HG03064 (cell line): ENCODE measurements at regions not wholly inside any gene's neighbourhood (a gene's known extent, or its start where the extent isn't known, plus 50 kb on each side); places are given as distances from the start of the nearest gene placed in this dataset.
"Not testable (repeated sequence)": the region's sequence is repeated elsewhere in the genome, so short reads cannot be mapped to it uniquely, and the experiment has no call there.

Experiments
- ATAC-seq: cut with Tn5 transposase; IDR thresholded peaks from one replicate; pipeline ENCODE4 v1.9.1; 2021; ENCODE audit warnings: low read depth; ENCODE audit not compliant: unreplicated experiment

DNA sequence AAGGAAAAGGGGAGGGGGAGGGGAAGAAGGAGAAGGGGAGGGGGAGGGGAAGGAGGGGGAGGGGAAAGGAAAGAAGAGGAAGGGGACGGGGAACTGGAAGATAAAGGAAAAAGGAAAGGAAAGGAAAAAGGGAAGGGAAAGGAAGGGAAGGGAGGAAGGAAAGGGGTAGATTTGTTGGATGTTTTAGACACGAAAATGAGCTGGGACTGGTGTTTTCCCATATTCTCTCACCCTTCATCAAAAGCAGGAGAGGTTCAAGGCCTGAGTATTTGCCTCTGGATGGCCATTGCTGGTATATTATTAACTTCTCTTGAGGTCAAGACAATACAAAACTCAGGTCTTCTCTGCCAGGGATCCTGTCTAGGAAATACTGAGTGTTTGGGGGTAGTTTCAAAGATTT lies 652.7 kb downstream of the ANKRD7 start:
- no peak for ATAC-seq

DNA sequence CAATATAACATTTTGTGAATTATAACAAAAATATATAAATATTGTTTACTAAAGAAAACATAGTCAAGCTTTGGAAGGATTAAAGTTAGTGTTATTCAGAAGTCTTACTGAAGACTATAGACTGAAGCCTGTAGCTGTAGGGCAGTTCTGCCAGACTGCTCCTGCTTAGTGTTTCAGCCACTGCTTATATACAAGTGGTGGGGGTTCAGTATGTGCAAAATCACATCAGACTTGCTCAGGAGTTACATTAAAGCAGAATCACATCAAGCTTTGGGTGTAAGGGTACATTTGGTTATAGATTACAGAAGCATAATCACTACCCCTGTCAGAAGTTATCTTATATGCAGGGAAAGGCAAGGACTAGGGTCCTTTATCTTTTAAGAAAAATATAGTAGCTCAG lies 653.8 kb downstream of the ANKRD7 start:
- no peak for ATAC-seq

DNA sequence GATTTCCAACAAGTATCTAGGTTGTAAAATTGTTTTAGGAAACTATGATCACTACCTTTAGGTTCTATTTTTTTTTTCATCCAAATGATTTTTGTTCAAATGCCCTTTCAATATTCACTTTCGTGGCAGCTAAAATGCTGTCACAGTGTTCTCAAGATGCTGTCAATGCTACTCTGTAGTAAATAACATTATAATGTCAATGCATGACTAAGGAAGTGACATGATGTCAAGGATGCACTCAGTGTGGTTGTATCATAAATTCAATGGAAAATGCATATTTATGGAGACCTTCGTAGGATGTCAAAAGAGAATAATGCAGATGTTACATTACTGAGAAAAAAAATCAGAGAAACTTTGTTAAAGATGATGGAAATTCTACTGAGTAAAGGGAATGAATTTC lies 673.8 kb downstream of the ANKRD7 start:
- ATAC-seq: no peak

DNA sequence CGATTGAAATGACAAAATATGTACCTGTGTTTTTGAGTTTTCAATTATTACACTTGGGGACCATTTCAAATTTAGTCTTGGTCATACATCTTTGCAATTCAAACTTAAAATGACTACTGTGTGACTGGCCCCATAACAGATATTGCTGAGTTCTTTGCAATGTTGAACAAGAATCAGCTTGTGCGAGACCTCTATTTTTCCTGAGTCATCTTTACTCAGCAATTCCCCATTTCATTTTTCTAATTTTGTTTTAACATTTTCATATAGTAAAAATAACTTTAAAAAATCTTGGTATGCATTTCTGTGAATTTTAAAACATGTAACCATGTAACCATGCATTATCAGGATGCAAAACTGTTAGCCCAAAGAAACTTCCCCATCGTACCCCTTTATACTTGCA lies 678.1 kb downstream of the ANKRD7 start:
- ATAC-seq: no peak

DNA sequence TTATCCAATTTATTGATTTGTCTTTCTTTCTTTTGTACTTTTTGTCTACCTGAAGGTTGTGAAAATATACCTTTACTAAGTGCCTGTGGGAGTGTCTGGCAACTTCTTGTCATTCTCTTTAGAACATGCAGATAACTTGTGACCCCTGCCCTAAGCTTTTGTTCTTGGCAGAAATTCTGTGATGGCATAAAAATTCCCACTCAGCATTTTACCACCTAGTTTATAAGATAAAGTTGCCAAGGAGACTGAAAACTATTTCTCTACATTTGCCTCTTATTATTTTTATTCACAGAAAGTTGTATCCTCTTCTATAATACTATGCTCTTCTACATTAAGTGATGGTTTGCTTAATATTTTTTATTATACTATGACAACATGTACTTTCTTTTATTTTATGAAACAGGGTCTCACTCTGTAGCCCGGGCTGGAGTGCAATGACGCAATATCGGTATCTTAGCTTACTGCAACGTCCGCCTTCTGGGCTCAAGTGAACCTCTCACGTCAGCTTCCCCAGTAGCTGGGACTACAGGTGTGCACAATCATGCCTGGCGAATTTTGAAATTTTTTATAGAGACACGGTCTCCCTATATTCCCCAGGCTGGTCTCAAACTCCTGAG lies 683.5 kb downstream of the ANKRD7 start:
- no peak for ATAC-seq

DNA sequence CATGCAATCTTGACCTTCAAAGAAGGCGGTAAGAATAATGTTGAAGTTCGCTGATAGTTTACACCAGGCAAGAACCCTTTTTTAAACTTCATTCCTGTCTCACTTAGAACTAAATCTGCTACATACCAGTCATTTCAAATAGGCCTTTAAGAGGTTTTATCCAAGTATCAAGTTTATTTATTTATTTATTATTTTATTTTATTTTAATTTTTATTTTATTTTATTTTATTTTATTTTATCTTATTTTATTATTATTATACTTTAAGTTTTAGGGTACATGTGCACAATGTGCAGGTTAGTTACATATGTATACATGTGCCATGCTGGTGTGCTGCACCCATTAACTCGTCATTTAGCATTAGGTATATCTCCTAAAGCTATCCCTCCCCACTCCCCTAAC lies 691.6 kb downstream of the ANKRD7 start:
- ATAC-seq: not testable (repeated sequence)

DNA sequence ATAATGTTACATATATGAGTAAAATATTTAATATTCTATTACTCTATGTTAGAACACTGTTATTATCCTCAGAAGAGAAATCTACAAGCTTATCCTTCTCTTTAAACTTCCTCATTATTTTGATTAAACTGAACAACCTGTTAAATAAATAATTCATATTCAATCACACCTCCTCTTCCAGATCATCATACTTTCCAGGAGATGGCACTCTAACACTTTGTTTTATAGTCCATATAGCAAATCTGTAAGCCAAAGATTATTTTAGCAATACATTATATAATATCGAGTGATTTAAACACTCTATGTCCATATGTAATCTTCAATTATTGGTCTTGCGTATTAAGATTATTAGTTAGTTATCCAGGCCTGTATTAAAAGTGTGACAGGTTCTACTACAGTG lies 694.1 kb downstream of the ANKRD7 start:
- no peak for ATAC-seq

DNA sequence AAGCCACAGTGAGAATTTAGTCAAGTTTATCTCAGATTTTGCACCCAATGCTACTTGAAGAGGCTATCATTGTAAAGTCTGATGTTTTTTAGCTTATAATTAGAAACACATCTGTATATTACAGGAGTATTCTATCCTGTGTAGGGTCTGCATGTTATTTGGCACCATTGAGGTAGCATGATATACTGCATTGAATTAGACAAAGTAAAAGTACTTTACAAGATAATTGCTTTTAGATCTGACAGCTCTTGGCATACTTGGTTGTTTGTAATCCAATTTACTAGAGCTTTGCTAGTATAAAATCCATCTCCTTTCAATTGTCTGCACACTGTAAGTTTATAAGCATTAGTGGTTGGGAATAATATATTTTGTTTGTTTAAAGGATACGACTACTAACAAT lies 714.3 kb downstream of the ANKRD7 start:
- ATAC-seq: no peak

DNA sequence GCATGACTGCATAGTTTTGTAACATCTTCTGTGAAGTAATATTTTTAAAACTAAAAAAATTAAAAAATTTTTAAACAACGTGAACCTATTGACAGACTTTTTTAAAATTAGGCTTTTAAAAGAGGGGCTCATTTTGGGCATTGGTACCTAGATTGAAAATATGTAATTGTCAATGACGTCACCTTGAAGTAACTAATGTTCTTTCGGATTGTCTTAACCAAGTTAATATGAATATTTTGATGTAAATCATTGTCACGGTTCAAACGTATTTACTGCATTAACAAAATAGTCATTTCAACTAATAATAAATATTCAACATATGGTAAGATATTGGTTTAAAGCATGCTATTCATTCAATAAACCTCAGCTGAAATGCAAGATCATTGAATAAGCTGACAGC lies 719.8 kb downstream of the ANKRD7 start:
- no peak for ATAC-seq

DNA sequence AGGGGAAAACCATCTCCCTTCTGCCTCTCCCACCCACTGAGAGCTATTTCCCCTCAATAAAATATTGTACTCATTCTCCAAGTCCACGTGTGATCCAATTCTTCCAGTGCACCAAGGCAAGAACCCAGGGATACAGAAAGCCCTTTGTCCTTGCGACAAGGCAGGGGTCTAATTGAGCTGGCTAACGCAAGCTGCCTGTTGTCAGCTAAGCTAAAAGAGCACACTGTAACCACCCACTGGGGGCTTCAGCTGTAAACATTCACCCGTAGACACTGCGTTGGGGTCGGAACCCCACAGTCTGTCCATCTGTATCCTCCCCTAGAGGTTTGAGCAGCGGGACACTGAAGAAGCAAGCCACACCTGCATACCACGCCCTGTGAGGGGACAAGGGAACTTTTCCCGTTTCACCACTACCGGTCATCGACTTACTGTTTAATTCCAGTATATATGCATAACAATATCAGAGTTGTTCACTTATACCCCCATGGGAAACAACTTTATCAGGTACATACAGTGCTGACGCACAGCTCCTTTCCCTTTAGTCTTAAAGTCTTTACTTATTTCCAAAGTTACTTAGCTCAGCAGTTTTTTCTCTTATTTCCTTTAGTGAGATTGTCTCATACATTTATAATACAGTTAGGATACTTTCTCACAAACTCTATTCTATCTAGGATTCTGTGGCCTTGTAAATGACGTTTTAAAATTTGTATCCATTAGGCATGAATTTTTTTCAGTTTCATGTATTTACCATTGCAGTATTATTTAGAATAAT lies 721.6 kb downstream of the ANKRD7 start:
- ATAC-seq: no peak

DNA sequence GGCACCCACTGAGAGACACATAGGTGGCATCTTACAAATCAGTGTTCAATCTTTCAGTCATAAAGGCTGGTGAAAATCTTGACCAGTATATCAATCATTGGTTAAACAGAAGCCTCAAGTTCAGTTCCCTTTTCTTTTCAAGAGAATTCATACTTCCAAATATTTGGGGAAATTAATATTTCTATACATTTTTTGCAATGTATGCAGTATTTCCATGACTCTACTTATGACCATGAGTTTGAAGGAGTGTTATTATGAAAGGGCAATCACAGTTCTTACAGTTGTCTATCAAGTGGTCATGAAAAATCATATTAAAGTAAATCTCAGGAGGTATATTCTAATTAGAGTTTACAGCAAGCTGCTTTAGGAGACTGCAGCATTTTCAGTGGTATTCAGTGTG lies 724.0 kb downstream of the ANKRD7 start:
- ATAC-seq: no peak

DNA sequence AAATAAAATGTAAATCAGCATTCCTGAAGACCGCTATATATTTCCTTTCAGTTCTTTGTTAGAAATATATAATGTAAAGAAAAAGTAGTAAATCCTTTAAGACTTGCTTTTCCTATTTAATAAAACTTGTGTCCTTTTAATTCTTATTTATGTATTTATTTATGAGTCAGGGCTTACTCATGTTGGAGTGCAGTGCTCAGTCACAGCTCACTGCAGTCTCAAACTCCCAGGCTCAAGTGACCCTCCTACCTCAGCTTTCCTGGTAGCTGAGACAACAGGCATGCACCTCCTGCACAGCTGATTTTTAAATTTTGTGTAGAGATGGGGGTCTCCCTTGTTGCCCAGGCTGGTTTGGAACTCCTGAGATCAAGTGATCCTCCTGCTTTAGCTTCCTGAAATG lies 724.5 kb downstream of the ANKRD7 start:
- no peak for ATAC-seq

DNA sequence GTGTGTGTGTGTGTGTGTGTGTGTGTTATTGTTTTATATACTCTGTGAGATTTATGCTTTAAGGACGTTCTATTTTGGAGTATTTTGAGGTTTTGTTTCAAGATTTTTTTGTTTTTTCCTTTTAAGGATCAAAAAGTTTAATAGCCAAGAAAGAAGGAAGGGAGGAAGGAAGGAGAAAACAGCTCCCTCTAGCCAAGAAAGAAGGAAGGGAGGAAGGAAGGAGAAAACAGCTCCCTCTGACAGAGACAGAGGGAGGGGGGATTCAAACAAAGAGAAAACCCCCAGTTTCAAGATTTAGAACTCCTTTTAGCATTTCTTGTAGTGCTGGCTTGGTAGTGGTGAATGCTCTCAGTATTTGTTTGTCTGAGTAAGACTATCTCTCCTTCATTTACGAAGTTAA lies 731.8 kb downstream of the ANKRD7 start:
- ATAC-seq: not testable (repeated sequence)

DNA sequence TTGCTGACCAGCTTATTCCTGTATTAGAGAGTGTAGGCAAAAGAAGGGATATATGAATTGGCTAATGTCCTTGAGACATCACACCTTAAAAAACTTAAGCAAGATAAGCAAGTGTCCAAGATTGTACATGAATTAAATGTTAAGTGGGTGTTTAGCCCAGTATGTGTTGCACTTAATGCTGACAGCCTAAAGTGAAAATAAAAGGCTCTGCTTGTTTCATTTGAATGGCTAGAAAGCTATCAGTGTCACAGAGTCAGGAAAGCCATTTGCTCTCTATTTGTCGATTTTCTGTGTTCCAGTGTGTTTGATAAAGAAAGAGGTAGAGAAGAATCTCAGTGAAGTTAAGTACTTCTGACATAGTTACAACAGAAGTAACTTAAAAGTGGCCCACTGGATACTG lies 744.9 kb downstream of the ANKRD7 start:
- ATAC-seq: no peak

DNA sequence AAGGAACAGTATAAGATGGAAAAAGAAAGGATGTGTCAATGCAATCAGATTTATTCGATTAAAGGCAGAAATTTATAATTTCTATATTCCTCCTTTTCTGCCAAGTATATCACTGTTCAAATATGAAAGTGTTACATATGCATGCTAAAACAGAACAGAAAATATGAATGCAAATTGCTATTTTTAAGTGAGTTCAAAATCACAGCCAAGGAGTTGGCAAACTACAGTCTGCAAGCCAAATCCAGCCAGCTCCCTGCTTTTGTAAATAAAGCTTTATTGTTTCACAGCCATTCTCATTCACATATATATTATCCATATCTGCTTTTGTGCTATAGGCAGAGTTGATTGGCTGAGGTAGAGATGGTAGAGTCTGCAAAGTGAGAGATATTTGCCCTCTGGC lies 747.2 kb downstream of the ANKRD7 start:
- no peak for ATAC-seq

DNA sequence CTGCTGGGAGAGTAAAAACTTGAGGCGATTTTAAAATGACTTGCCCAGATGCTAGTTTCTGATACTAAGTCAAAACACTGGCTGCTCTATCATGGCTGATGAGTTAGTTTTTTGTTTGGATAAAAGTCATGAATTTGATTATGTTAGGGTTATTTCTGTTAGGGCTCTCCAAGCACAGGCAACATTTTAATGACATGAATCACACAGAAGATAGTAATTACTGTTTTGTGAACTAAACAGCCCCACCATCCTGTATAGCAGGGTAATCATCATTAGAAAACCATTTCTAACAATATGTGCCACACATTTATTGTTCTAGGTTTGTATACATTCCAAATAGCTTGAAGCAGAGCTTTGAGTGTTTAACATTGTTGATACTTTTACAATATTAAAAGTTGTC lies 750.3 kb downstream of the ANKRD7 start:
- no peak for ATAC-seq

DNA sequence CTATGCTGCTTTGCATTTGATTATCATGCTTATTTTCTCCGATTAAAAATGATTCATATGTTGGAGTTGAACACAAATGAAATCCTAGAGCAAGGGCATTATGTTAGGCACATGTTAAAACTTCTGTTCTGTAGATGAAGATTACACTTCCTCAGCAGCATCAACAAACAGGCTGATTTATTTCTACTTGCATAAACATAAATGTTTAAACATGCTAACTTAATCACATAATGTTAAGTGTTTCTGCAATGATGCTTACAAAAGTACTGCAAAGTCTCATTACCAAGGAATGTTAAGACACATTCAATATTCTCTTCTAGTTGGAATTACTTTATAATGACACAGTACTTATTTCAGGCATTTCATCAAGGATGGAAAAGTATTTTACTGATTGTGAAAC lies 770.8 kb downstream of the ANKRD7 start:
- ATAC-seq: no peak

DNA sequence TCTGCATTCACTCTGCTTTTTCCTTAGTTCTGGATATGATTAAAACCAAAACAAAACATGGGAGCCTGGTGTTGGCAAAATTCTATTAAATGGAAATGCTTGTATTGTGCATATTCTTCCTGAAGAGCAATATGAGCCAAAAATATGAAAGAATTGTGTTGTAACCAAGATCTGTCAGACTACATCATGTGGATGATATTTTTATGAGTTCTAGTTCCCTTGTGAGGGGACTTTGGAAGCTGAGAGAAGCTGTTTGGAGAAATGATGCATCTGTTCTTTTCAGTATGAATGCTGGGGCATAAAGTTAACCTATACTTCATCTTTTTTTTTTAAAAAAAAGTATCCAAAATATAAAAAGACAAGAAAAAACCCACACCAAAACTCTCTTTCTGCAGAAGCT lies 782.7 kb downstream of the ANKRD7 start:
- ATAC-seq: no peak

DNA sequence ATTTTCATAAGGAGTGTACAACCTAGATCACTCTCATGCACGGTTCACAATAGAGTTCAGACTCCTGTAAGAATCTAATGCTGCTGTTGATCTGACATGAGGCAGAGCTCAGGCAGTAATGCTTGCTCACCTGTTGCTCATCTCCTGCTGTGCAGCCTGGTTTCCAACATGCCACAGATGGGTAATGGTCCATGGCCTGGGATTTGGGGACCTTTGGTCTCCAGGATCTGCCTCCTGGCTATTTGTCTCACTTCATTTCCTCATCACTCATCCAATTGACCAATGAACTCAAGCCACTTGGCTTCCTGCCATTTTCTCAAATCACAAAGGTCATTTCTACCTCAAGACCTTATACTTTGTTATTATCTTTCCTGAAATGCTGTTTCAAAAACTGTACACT lies 786.1 kb downstream of the ANKRD7 start:
- ATAC-seq: no peak

DNA sequence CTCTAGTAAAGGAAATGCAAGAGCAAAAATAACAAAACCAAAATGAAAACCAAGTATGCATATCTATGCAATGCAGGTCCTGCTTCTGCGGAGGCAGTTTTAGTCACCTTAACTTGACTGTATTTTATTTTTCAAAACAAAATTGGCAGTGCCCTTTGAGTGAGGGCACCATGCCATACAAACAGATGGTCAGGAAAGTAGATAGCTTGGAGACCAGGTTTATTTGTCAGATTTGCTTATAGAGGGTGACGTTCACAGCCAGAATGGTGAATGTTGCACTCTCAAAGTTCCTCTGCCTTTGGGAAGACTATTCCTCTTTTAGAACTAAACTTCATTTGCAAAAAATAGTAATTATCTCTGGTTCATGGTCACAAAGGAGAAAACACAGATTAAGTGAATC lies 801.9 kb downstream of the ANKRD7 start:
- no peak for ATAC-seq

DNA sequence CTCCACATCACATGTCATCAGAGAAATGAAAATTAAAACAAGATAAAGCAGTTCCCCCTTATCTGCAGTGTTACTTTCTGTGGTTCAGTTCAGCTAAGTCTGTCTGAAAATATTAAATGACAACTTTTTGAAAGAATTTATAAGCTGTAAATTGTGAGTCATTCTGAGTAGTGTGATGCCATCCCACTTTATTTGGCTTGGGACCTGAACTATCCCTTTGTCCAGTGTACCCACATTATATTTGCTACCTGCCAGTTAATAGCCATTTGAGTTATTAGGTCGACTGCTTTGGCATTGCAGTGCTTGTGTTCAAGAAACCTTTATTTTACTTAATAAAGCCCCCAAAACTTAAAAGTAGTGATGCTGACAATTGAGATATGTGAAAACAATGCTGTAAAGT lies 804.2 kb downstream of the ANKRD7 start:
- ATAC-seq: no peak

DNA sequence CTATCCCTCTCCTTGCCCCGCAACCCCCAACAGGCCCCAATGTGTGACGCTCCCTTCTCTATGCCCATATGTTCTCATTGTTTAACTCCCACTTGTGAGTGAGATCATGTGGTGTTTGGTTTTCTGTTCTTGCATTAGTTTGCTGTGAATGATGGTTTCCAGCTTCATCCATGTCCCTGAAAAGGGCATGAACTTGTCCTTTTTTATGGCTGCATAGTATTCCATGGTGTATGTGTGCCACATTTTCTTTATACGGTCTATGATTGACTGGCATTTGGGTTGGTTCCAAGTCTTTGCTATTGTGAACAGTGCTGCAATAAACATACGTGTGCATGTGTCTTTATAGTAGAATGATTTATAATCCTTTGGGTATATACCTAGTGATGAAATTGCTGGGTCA lies 807.6 kb downstream of the ANKRD7 start:
- not testable (repeated sequence) for ATAC-seq

DNA sequence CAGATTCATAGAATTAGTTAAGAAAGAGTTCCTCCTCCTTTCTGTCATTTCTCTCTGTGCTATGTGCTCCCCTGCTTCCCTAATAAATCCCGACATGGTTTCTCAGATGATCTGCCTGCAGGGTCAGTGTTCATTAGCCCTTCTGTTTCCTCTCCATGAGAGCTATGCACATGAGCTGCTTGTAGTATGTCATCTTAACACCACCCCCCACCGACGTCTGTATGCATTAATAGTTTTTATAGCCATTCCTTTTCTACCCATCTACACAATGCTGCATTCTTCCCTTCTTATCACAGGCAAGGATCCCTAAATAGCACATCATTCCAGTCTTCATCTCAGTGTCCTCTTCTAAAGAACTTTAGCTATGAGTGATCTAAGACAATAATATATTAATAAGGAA lies 809.1 kb downstream of the ANKRD7 start:
- ATAC-seq: no peak
